ENCODE measurements at regions not wholly inside any gene's neighbourhood (a gene's known extent, or its start where the extent isn't known, plus 50 kb on each side); places are given as distances from the start of the nearest gene placed in this dataset.
A peak's percentile ranks its signal among the peaks of the same experiment; 100 is the strongest.

- peaks cover 19% of the 10 kb centered on the region; the same call in 1 of the 2 replicates for H3K23me2 ChIP-seq (ENCODE audit: low read depth, low read length)
- no peaks in the 10 kb centered on the region for H3K9me3 ChIP-seq (ENCODE audit: insufficient read depth in 2 of 2, low read depth in 1 of 2, low read length in 1 of 2)
- 87% methylated on average over 1 of the region's 1 CpG; no CpG with 5 or more reads in 1 of the 2 experiments for WGBS, 2 experiments (ENCODE audit: extremely low coverage in 1 of 2, insufficient coverage in 1 of 2, insufficient read length in 1 of 2, insufficient replicate concordance in 2 of 2, low coverage in 1 of 2, low lambda C conversion rate in 2 of 2, missing lambda C conversion rate in 1 of 2)
- peaks cover 0 to 10% of the 10 kb centered on the region in 2 experiments for H4K20me1 ChIP-seq (replicated peaks in 1 of 2; ENCODE audit: control insufficient read depth in 1 of 2, insufficient read depth in 2 of 2, low read length in 2 of 2)
- H4K8ac ChIP-seq (ENCODE audit: extremely low read depth, insufficient read depth, low read length) = no peak overlapping the region
- no peak overlapping the region for H4K91ac ChIP-seq (replicated peaks; ENCODE audit: insufficient read length, low read length)
- no peak overlapping the region for H3K4me2 ChIP-seq (ENCODE audit: insufficient read depth in 1 of 2, low read depth in 2 of 2, low read length in 2 of 2)
- H3K27ac ChIP-seq (ENCODE audit: low read depth, low read length) = no peak overlapping the region
- no peak overlapping the region for H3K9ac ChIP-seq (replicated peaks in 1 of 4; ENCODE audit: extremely low read depth in 1 of 4, low read depth in 3 of 4, low read length in 3 of 4)
- no peaks in the 10 kb centered on the region for H3K79me2 ChIP-seq (ENCODE audit: control insufficient read depth in 1 of 2, insufficient read depth in 2 of 2, low read length in 2 of 2)
- no peaks in the 10 kb centered on the region for H3K4me1 ChIP-seq (replicated peaks in 1 of 4; ENCODE audit: control insufficient read depth in 3 of 4, insufficient read depth in 4 of 4, low read length in 3 of 4)
- no peak overlapping the region for H3K14ac ChIP-seq (ENCODE audit: insufficient read length)
- H4K5ac ChIP-seq (ENCODE audit: insufficient read length, low read depth, low read length) = no peak overlapping the region
- H3K4ac ChIP-seq (replicated peaks; ENCODE audit: insufficient read length, low read depth, low read length) = no peak overlapping the region
- H3K79me1 ChIP-seq (ENCODE audit: low read depth, low read length) = no peaks in the 10 kb centered on the region
- H2BK20ac ChIP-seq (ENCODE audit: low read length) = no peak overlapping the region
- no peak overlapping the region for H3K4me3 ChIP-seq (ENCODE audit: extremely low read depth in 1 of 4, insufficient read depth in 2 of 4, low read depth in 3 of 4, low read length in 4 of 4)
- no peaks in the 10 kb centered on the region for H3K36me3 ChIP-seq (ENCODE audit: control insufficient read depth in 2 of 4, insufficient read depth in 4 of 4, low read length in 3 of 4)
- DNase-seq (ENCODE audit: low read depth in 1 of 2, low spot score in 2 of 2) (peak in 1 of 2 experiments; percentile 8), FAIRE-seq (no peak)
- no peaks in the 10 kb centered on the region for H3K27me3 ChIP-seq (replicated peaks in 1 of 4; ENCODE audit: control insufficient read depth in 3 of 4, extremely low read depth in 1 of 4, insufficient read depth in 3 of 4, low read length in 3 of 4)
- POLR2A ChIA-PET (ENCODE audit: partially characterized antibody) = no interaction called here
- no peak overlapping the region for H3K56ac ChIP-seq (replicated peaks; ENCODE audit: insufficient read length, low read depth, low read length)
- CTCF ChIA-PET (ENCODE audit: partially characterized antibody) = no interaction called here
- H2AFZ ChIP-seq (ENCODE audit: low read length) = no peak overlapping the region
- H2BK15ac ChIP-seq (ENCODE audit: low read length) = no peak overlapping the region
- H3K23ac ChIP-seq (ENCODE audit: insufficient read length) = no peak overlapping the region
- H2BK120ac ChIP-seq (replicated peaks; ENCODE audit: low read depth, low read length) = no peak overlapping the region
- H2AK5ac ChIP-seq (ENCODE audit: low read depth, low read length) = no peak overlapping the region
- H2BK5ac ChIP-seq (ENCODE audit: low read depth, low read length) = no peak overlapping the region
- H3K18ac ChIP-seq (ENCODE audit: extremely low read depth, low read length) = no peak overlapping the region
- TF ChIP-seq MAFK (IDR thresholded peaks at IDR 0.05; ENCODE audit: low read depth, low read length) (no peak), KDM5A (IDR thresholded peaks at IDR 0.05; ENCODE audit: low read length) (no peak), TAF7 (optimal IDR thresholded peaks at IDR 0.05; ENCODE audit: borderline replicate concordance, low read depth, low read length) (no peak), SP2 (IDR thresholded peaks at IDR 0.05; ENCODE audit: low read length) (no peak), RNF2 (IDR thresholded peaks at IDR 0.05; ENCODE audit: borderline replicate concordance, low read depth, low read length, missing control alignments, poor library complexity, severe bottlenecking) (no peak), POLR2AphosphoS5 (IDR thresholded peaks at IDR 0.05; ENCODE audit: low read depth, low read length) (no peak), BACH1 (IDR thresholded peaks at IDR 0.05; ENCODE audit: low read length) (no peak), NRF1 (IDR thresholded peaks at IDR 0.05; ENCODE audit: low read depth, low read length) (no peak), EGR1 (IDR thresholded peaks at IDR 0.05; ENCODE audit: borderline replicate concordance, low read depth, low read length) (no peak), EZH2 (IDR thresholded peaks at IDR 0.05; ENCODE audit: low read depth, low read length, severe bottlenecking) (no peak), CEBPB (IDR thresholded peaks at IDR 0.05; ENCODE audit: low read depth, low read length) (no peak), CHD2 (IDR thresholded peaks at IDR 0.05; ENCODE audit: low read length) (no peak), NANOG (IDR thresholded peaks at IDR 0.05; ENCODE audit: insufficient read depth, low read depth, low read length, poor library complexity, severe bottlenecking) (no peak)
- no peak overlapping the region for H2BK12ac ChIP-seq (ENCODE audit: low read depth, low read length)
These were observed 62.3 kb upstream of the SHOX start for GRCh38 chrX:568311-568710.
